DOHH2 (cell line): ENCODE measurements at regions not wholly inside any gene's neighbourhood (a gene's known extent, or its start where the extent isn't known, plus 50 kb on each side); places are given as distances from the start of the nearest gene placed in this dataset.

ENCODE experiments used
- H3F3A ChIP-seq: fragments of 200-600 bp; sonication (generic), shearing (Covaris generic); 2 replicates; pipeline ENCODE4 v1.6.0; 2016; ENCODE audit warnings: antibody characterized with exemption, mild to moderate bottlenecking; ENCODE audit not compliant: control insufficient read depth, insufficient read depth
- H3K27ac ChIP-seq: fragments of 200-600 bp; sonication (generic); 2 replicates; pipeline ENCODE4 v1.5.1; 2014; ENCODE audit warnings: low read depth, mild to moderate bottlenecking, low read length, moderate library complexity
- H3K27me3 ChIP-seq: fragments of 200-600 bp; sonication (generic); 2 replicates; pipeline ENCODE4 v1.6.1; 2014; ENCODE audit warnings: mild to moderate bottlenecking, low read length, mixed read lengths; ENCODE audit not compliant: control insufficient read depth
- H3K36me3 ChIP-seq: fragments of 200-600 bp; sonication (generic); 2 replicates; pipeline ENCODE4 v1.6.1; 2014; ENCODE audit warnings: mild to moderate bottlenecking, low read length, moderate library complexity, mixed read lengths; ENCODE audit not compliant: control insufficient read depth
- H3K4me1 ChIP-seq: fragments of 200-600 bp; sonication (generic); 2 replicates; pipeline ENCODE4 v1.6.1; 2014; ENCODE audit warnings: mild to moderate bottlenecking, low read length, mixed read lengths; ENCODE audit not compliant: control insufficient read depth
- H3K4me2 ChIP-seq: fragments of 200-600 bp; sonication (generic); 2 replicates; pipeline ENCODE4 v1.6.0; 2014; ENCODE audit warnings: mild to moderate bottlenecking, low read length, moderate library complexity
- H3K4me3 ChIP-seq: fragments of 200-600 bp; sonication (generic); 2 replicates; pipeline ENCODE4 v1.5.1; 2014; ENCODE audit warnings: mild to moderate bottlenecking, low read length, mixed read lengths
- H3K79me2 ChIP-seq: fragments of 200-600 bp; sonication (generic); 2 replicates; pipeline ENCODE4 v1.6.1; 2014; ENCODE audit warnings: mild to moderate bottlenecking, low read length, mixed read lengths; ENCODE audit not compliant: control insufficient read depth
- H3K9me2 ChIP-seq: fragments of 200-600 bp; sonication (generic); replicated peaks from 2 replicates; pipeline ENCODE4 v1.6.1; 2014; ENCODE audit warnings: mild to moderate bottlenecking, low read length, mixed read lengths; ENCODE audit not compliant: control insufficient read depth
- H3K9me3 ChIP-seq: fragments of 200-600 bp; sonication (generic); 2 replicates; pipeline ENCODE4 v1.6.1; 2014; ENCODE audit warnings: antibody characterized with exemption, low read length, mixed read lengths; ENCODE audit not compliant: control insufficient read depth, insufficient read depth
- H4K20me1 ChIP-seq: fragments of 200-600 bp; sonication (generic); 2 replicates; pipeline ENCODE4 v1.6.0; 2014; ENCODE audit warnings: low read depth, mild to moderate bottlenecking, antibody characterized with exemption, low read length, moderate library complexity; ENCODE audit not compliant: control insufficient read depth, insufficient read depth
- EZH2phosphoT487 ChIP-seq: fragments of 200-600 bp; sonication (generic); IDR thresholded peaks from 2 replicates; pipeline ENCODE4 v1.6.1; 2017; ENCODE audit warnings: borderline replicate concordance, mild to moderate bottlenecking, antibody characterized with exemption, low read length, moderate library complexity, mixed read lengths
- TF ChIP-seq, protein P1 (sequence below): fragments of 200-600 bp; sonication (generic); IDR thresholded peaks from one replicate; pipeline ENCODE4 v1.5.1; 2014; ENCODE audit warnings: antibody characterized with exemption, mild to moderate bottlenecking, low read depth, low read length; ENCODE audit not compliant: poor library complexity, severe bottlenecking

DNA sequence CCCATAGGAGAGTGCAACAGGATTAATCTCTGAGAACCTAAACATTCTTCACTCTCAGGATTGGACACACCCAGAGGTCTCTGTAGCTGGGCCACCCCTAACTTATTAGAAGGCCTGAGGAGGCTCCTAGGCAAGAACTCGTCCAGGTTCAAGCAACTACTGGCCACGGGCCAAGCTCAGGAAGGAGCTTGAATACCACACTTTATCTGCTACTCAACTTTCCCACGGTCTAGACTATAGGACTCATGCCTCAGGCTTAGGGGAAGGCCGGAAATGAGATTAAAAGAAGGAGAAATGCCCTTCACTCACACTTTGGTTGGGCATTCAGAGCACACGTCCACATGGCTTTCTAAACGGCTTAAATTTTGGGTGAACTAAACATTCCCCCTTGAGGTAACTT is 142.8 kb upstream of the PHYHIPL start:
- Histone ChIP-seq H3K36me3 (no peaks in the 10 kb centered on the region), H4K20me1 (no peaks in the 10 kb centered on the region), H3K4me3 (no peak overlapping the region), H3K9me3 (no peaks in the 10 kb centered on the region), H3K27ac (no peak overlapping the region), H3K4me2 (no peak overlapping the region), H3F3A (no peaks in the 10 kb centered on the region), H3K4me1 (peaks cover 19% of the 10 kb centered on the region), H3K27me3 (no peaks in the 10 kb centered on the region), H3K9me2 (no peaks in the 10 kb centered on the region), H3K79me2 (no peaks in the 10 kb centered on the region)
- TF ChIP-seq, protein P1, sequence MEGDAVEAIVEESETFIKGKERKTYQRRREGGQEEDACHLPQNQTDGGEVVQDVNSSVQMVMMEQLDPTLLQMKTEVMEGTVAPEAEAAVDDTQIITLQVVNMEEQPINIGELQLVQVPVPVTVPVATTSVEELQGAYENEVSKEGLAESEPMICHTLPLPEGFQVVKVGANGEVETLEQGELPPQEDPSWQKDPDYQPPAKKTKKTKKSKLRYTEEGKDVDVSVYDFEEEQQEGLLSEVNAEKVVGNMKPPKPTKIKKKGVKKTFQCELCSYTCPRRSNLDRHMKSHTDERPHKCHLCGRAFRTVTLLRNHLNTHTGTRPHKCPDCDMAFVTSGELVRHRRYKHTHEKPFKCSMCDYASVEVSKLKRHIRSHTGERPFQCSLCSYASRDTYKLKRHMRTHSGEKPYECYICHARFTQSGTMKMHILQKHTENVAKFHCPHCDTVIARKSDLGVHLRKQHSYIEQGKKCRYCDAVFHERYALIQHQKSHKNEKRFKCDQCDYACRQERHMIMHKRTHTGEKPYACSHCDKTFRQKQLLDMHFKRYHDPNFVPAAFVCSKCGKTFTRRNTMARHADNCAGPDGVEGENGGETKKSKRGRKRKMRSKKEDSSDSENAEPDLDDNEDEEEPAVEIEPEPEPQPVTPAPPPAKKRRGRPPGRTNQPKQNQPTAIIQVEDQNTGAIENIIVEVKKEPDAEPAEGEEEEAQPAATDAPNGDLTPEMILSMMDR, result no peak
- TF ChIP-seq EZH2phosphoT487, result no peak

DNA sequence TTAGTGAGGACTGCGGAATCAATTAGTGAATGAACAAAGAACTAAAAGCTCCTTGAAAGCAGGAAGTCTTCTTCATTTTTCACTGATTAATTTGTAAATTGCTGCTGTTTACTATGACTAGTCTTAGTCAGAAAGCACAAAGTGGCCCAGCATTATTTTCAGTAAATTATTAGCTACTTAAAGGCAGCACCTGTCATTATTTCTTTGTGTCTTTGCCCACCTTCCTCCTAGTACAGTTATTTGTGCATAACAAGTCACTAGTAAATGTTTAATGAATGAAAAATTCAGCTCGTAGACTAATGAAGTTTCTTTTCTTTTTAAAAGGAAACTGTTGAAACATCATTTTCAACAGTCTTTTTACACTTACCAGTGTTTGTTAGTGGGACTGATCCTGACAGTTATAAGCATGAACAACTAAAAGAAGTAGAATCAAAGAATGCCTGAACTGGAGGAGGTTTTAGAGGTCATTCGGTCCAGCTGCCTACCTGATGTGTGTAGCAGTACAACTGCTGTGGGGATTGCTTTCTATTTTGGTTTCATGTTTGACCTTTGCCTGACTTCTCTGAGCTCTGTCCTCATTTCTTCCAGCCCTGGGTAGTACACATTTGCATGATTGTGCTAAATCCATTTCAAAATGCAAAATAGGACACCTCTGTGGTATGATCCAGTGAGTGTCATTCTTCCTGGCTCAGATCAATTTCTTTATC is 140.0 kb upstream of the PHYHIPL start:
- H3F3A ChIP-seq, result no peaks in the 10 kb centered on the region
- TF ChIP-seq, protein P1, result no peak
- no peak for TF ChIP-seq EZH2phosphoT487
- peak overlapping the region; percentile 37 for H3K4me3 ChIP-seq
- no peaks in the 10 kb centered on the region for H4K20me1 ChIP-seq
- H3K9me2 ChIP-seq, result no peaks in the 10 kb centered on the region
- no peaks in the 10 kb centered on the region for H3K27me3 ChIP-seq
- no peaks in the 10 kb centered on the region for H3K9me3 ChIP-seq
- H3K36me3 ChIP-seq, result no peaks in the 10 kb centered on the region
- peak overlapping the region; percentile 50 for H3K4me2 ChIP-seq
- H3K27ac ChIP-seq, result 0 out of 2 replicates have a peak overlapping the region, but pooled peaks have one; percentile 15
- peaks cover 19% of the 10 kb centered on the region for H3K4me1 ChIP-seq
- no peaks in the 10 kb centered on the region for H3K79me2 ChIP-seq

DNA sequence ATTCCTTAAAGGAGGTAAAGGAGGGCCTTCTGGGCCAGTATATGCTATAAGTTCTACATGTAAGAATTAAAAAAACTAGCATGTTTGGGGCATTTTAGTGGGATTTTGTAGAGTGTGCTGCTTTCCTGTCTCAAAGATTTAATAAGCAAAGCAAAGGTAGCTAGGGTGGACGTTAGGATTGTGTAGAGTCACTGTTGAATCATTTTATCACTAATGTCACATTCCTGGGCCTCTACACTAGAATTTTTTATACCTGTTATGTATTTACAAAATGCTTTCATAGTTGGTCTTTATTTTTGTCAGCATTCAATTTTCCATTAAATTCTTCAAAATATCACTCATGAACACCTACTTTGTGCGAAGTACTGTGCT is 139.4 kb upstream of the PHYHIPL start:
- H3K4me2 ChIP-seq, result peak overlapping the region; percentile 50

More for the DNA sequence above, 139.4 kb upstream of the PHYHIPL start:
- Histone ChIP-seq H4K20me1 (no peaks in the 10 kb centered on the region), H3K36me3 (no peaks in the 10 kb centered on the region), H3K4me1 (peaks cover 19% of the 10 kb centered on the region), H3K27me3 (no peaks in the 10 kb centered on the region), H3K9me2 (no peaks in the 10 kb centered on the region), H3F3A (no peaks in the 10 kb centered on the region), H3K9me3 (no peaks in the 10 kb centered on the region), H3K27ac (0 out of 2 replicates have a peak overlapping the region, but pooled peaks have one; percentile 4), H3K79me2 (no peaks in the 10 kb centered on the region), H3K4me3 (peak overlapping the region; percentile 37)
- no peak for TF ChIP-seq EZH2phosphoT487
- TF ChIP-seq, protein P1, result no peak
